ENCODE measurements at regions not wholly inside any gene's neighbourhood (a gene's known extent, or its start where the extent isn't known, plus 50 kb on each side); places are given as distances from the start of the nearest gene placed in this dataset.

- no peak for TF ChIP-seq CTCF (conservative IDR thresholded peaks at IDR 0.05)
- TF ChIP-seq EZH2 (IDR thresholded peaks at IDR 0.05; ENCODE audit: low read depth) = no peak
Observed at GRCh38 chr7:118328505-118329211, 104.2 kb downstream of the ANKRD7 start.
